ENCODE measurements at regions not wholly inside any gene's neighbourhood (a gene's known extent, or its start where the extent isn't known, plus 50 kb on each side); places are given as distances from the start of the nearest gene placed in this dataset.

- TF ChIP-seq CTCF (IDR thresholded peaks at IDR 0.05): no peak
- TF ChIP-seq POLR2A (IDR thresholded peaks at IDR 0.05): no peak
Observed at GRCh38 chr18:45291621-45292615, 323.4 kb upstream of the SLC14A2 start.

All from right lobe of liver (tissue), 4 donors.